SKM-1 (cell line): ENCODE measurements at regions not wholly inside any gene's neighbourhood (a gene's known extent, or its start where the extent isn't known, plus 50 kb on each side); places are given as distances from the start of the nearest gene placed in this dataset.

Source experiments
- DNase-seq: peaks from one replicate; lab custom pipeline; 2025; ENCODE audit not compliant: unreplicated experiment; lab: John Stamatoyannopoulos, UW

DNA sequence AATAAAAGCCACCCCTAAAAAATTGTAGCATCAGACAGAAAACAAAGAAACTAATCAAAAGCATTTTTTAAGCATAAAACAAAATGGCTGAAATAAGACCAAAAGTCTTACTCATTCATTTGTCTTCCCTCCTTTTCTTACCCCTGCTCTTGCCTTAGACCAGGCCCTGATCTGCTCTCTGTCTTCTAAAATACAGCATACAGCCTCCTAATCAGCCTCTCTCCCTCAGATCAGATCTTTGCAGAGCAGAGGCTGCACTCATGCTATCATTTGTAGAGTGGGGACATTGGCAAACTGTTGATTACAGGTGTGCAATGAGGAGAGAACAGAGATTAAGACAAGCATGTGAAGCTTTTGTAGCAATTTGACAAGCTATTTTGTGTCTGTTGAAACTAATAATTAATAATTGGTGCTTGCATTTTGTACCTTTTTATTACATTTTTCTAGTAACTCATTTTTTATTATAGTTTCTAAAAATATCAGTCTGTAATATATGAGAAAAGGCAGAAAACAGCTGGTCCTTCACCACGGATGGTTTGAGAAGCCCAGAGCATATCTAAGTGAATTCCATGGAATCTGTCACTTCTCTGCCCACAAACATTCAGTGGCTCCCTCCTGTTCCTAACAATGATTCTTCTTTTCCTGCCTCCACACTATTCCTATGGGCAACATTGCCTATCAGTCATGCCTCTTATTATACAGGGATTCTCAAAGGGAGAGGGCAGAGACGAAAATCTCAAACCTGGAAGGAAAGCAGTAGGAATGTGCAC, 286.2 kb upstream of the STT3B start:
- no peak for DNase-seq

DNA sequence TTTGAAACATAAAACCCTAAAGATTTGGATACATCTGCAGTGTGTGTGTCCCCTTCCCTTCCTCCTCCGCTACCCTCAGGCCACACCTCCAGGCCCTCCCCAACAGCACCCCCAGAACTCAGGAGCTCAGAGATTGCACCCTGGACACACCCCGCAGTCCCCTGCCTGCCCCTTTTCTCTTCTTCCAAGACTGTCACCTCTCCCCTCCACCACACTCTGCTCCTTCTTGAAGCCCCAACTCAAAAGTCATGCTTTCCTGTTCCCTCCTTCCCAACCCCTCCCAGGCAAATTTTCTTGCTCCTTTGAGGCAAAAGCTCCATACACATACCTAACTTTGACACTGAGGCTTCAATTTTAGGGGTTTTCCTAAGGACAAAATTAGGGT, 285.7 kb upstream of the STT3B start:
- DNase-seq: no peak

DNA sequence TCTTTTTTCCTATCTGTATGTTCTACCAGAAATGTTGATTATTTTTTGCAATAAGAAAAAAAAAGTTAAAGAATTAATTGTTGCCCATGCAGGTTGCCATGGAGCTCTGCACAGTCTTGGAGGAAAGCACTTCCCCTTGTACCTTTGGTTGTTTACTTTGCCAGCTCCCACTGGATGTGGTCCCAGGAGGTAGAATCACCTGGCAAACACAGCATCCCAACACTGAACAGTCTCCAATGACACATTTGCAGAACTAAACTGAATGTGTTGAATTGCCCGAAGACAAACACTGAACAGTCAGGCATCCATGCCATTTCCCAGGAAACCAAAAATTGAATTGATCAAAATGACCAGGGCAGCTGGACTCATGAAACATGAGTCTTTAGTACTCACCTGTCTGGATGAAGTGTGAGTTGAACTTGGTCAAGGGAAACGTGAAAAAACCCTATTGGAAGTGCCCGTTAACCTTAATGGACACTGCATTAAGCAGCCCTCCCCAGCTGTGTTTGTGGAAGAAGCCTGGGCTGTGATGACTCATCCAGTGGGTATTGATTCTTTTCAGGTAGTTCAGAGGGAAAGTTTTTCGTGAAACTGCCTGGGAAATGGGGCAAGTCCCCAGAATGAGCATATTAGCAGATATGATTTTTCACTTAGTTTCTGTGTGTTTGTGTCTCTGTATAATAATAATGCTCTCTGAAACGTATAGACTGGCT, 284.7 kb upstream of the STT3B start:
- no peak for DNase-seq

DNA sequence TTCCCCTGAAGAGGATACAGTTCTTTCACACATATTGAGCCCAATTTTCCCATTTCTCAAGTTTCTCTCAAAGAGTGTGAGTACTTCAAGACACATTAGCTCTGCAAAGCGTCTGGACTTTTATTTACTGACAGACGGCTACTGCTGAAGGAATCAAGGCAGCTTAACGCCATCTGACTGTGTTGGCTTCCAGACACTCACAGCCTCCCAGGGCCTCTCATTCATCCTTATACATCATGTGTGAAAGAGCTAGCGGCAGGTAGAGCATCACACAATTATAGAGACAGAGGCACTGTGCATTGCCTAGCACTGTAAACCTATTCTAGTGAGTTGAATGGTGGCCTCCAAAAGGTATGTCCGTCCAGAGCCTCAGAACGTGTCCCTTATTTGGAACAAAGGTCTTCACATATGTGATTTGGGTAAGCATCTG, 284.1 kb upstream of the STT3B start:
- DNase-seq: no peak

DNA sequence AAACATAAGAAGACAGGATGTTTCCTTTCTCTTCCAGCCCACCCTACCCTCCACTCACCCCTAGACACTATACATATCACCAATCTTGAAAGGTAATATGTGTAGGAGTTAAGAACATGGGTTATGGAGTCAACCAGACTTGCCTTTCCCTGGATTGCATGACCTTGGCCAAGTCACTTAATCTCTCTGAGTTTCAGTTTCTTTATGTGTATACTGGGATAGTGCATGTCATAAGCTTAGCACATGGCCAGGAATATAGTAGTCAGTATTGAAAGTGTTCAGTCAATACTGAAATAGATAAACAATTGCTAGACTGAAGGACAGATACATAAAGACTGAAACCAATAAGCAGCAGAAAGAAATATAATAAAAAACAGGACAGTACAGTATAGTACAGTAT, 283.2 kb upstream of the STT3B start:
- no peak for DNase-seq

DNA sequence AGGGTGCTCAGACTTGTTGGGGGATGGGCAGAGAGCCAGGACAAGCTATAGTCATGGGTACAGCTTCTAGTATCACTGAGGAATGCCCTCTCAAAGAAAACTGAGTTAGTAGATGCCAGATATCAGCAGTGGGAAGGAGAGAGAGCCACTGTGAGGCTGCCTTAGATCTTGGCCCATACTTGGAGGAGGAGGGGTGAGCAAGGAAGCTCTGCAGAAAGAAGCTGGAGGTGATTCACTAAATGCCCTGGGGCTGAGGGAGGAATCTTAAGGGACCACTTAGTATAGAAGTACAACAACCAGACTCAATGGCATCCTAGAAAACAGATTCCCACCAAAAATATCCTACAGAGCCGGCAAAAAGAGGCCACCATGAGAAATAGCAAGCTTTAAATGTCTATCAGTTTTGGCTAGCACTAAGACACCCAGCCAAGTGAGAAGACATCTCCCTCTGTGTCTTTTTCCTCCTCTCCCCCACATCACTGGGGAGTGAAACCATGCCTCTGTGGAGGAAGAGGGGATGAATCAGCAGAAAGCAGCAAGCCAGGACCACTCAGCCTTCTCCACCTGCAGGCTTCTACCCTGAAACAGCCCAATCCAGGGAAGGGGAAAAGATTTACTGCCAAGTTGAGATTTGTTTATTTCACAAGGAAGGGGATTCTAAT, 282.5 kb upstream of the STT3B start:
- DNase-seq: no peak

DNA sequence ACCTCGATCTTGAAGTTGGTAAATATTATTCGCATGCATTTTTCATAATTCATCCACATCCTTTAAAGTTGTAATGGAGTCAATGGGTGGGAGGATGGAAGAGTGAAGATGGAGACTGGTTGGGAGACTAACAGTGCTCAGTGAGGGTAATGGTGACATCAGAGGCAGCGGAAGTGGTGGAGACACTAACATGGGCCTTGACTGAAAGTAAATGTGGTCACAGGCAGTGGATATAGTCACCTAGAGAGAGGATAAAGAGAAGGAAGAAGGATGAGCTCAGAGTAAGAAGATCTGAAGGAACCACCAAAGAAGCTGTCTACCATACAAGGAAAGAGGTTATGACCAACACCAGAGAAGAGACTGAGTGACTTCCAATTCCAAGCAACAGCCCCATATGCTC, 281.6 kb upstream of the STT3B start:
- DNase-seq: no peak

DNA sequence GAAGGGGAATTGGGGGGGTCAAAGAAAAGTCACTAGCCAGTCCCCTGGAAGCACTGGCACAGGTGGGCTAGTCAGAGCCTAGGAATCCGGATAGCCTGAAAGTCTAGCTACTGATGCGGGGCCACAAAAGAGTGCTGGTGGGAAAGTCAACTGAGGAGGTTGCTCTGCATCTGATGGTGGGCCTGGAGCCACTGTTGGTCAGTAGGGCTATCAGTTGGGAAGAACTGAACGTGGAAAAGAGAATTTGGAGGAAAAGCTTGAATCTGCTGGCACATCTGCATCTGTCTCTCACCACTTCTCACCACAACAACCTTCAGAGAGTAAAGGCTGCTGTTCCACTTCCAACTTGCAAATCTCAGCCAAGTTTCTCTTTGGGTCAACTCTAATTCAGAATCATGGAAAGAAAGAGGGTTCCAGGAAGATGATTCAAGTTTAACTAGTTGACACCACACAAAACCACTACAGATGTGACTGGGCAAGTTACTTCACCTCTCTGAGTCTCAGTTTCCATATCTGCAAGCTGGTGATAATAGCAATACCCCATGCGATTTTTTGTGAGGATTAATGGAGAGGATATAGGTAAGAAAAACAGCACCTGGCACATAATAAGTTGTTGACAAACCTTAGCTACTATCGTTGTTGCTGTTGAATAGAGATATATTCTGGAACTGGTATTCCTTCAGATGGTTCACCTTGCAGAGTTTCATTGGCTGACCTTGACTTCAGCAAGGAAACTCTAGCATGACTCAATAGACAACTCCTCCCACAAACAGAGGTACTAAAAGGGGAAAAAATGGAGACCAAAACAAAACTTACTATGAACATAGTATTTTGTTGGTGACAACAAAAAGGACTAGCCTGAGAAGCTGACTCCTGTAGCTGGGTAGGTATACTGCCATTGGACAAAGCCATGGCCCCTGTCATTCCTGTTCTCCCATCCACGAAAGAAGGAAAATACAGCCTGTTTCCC, 280.2 kb upstream of the STT3B start:
- no peak for DNase-seq

DNA sequence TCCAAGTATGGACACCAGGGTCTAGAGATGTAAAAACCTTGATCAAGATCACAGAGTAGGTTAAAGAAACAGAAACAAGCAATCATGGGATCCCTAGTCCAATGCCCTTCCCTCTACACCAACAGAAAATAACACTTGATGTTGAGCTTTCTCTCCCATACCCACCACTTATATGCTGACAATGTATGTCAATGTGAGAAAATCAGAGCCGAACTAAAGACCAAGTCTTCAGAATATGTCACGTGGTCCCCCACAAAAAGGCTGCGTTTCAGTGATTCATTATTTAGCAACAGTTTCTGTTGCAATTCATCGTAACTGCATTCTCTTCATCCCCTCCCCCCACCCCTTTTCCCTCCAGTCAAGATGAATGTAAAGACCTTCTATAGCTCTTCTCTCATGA, 278.9 kb upstream of the STT3B start:
- DNase-seq: no peak

DNA sequence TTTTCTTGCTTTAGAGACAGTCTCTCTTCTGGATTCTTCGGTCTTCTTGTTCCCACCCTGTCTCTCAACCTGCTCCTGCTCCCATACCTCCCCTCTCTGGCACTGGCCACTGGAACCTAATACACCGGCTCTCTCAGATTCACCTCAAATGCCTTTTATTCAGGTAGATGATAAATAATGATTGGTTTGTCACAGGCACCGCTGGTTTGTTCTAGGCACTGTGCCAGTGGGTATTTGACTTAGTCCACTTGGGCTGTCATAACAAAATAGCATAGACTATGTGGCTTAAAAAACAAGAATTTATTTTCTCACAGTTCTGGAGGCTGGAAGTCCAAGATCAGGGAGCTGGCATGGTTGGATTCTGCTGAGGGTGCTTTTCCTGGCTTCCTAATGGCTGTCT, 278.2 kb upstream of the STT3B start:
- no peak for DNase-seq

DNA sequence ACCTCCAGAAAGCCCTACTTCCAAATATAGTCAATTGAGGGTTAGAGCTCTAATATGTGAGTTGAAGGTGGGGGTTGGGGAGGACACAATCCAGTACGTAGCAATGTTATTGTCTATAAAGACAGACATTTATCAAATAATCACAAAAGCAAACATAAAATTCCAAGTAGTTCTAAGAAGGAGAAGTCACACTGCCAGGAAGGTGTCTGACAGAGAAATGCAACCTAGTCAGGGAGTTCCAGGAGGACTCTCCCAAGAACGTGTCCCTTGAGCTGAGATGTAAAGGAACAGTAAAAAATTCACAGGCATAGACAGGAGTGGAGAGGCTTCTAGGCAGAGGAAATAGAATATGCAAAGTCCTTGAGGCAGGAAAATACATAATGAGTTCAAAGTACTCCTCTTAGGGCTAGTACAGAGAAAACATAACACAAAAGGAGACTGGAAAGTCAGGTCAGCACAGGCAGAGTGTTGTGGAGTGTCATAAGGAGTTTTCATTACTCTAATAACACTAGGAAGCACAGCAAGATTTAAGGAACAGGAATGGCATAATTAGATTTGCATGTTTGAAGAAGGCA, 277.6 kb upstream of the STT3B start:
- no peak for DNase-seq

DNA sequence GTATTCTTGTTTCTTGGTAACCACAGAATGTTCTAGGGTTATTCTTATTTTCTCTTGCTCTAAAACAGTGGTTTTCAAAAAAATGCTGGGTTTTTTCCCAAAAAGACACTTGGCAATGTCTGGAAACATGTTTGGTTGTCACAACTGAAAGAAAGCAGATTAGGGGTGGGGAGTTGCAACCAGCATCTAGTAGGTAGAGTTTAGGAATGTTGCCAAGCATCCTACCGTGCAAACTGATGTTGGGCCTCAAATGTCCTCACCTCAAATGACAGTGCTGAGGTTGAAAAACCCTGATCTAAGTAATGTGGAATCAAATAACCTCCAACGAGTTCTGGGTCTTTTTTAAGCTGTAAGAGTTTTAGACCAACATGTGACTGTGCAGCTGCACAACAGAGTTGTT, 270.5 kb upstream of the STT3B start:
- no peak for DNase-seq

DNA sequence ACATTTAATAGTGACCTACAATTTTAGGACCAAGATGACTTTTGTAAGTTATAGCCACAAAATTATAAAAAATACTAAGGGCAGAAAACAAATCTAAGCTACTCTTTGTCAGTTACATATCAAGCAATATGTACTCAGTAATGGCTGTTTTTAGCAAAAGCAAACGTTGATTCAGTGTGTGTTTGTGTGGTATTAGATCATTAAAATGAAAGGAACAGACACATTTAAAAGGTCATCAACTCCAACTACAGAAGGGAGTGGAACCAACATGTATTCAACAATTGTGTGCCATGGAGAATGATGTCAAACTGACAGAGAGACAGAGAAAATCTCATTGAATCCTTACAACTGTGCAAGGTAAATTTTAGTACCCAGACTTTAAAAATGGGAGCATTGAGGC, 268.8 kb upstream of the STT3B start:
- DNase-seq: no peak

DNA sequence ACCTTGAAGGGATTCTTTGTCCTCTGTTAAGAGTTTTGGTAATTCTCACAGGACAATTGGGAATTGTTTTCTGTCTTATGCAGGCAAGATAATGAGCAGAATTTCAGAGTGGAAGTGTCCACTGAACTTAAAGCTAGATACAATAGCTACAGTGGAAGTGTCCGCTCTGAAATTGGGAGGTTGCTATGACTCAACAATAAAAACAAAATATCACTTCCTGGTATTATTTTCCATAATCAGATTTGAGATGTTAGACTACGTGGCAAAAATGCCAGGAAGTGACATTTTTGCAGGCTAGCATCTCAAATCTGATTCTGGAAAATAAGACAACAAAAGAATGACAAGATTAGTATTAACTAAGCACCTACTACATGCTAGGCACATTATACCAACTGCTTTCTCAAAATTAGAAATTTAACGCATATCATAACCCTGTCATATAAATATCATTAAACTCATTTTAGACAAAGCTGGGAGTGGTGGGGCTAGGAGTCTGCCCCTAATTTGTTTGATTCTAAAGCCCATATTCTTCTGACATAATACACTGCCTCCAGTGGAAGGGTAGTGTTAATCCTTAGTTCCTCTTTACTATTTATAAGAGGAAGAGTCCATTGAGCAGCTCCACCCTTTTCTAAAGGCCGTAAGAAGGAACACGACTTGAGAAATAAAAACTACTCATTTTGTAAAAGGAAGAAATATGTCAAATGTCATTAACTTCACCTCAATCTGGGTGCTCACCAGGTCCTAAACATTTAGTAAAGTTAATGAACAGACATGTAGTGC, 266.9 kb upstream of the STT3B start:
- DNase-seq: peak; percentile 80

DNA sequence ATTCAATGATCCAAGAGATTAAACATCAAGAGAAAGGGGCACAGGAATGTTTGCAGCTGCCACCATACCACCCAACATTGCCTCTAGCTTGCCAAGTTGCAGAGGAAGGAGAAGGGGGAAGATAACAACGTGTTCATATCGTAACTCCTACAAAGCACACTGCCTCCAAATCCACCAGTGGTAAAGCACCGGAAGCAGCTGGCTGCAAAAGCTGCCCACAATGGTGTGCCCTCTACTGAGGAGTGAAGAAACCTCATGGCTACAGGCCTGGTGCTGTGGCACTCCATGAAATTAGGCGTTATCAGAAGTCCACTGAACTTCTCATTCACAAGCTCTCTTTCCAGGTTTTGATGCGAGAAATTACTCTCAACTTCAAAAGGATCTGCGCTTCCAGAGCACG, 263.9 kb upstream of the STT3B start:
- no peak for DNase-seq

DNA sequence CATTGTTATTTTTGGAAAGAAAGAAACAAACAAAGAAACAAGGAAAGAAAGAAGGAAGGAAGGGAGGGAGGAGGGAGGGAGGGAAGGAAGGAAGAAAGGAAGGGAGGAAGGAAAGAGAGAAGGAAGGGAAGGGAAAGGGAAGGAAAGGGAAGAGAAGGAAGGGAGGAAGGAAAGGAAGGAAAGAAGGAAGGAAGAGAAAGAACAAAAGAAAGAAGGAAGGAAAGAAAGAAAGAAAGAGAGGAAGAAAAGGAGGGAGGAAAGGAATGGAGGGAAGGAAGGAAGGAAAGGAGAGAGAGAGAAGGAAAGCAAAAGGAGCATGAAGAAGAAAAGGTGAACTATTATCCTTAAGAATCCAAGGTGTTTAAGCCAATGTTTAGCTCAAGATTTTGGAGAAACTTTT, 262.7 kb upstream of the STT3B start:
- DNase-seq: no peak

DNA sequence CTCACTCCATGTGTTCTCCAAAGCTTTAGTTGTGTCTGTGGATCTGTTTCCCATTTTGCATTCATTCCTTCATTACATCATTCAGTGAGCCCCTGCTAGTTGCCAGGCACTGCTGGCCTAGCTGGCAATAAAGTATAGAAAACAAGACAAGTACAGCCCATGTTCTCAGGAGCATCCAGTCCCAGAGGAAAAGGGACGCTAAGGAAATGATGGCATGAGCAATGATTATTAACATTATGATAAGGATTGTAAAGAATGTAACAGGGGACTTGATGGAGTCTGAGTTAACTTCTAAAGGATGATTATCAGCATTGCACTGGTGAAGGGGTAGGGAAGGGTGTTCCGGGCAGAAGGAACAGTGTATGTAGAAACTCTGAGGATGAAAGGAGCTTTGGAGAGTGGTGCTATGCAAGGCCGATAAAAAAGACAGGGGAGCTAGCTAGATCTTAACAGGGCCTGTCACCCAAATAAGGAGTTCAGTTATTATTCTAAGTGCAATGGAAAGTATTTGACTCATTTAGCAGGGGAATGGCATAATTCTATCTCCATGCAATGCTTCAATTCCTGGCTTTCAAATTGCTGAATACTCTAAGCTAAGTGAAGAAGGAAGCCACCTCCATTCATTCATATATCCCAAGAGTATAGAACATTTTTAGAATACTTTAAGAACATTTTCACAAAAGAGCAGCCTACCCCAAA, 258.2 kb upstream of the STT3B start:
- no peak for DNase-seq

DNA sequence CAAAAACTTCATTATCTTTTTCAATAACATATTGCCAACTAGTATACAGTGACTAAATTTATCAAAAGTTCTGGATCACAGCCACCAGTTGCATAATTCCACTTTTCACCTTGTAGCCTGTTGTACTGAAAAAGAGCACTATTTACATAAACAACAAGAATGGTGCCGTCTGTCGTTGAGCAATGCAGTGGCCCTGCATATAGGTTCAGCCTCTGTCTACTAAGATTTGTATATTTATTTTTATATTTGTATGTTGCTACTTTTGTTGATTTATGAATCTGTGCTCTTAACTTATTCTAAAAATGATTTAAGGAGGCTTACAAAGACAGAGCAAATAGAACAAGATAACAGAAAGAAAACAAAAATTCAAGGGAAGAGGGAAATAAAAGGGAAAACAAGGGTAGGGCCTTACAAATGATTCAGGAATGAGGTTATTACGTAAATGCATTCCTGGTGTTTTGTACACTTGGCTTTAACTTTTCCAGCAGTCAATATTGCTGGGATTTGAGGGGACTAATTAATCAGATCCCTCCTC, 257.6 kb upstream of the STT3B start:
- no peak for DNase-seq

DNA sequence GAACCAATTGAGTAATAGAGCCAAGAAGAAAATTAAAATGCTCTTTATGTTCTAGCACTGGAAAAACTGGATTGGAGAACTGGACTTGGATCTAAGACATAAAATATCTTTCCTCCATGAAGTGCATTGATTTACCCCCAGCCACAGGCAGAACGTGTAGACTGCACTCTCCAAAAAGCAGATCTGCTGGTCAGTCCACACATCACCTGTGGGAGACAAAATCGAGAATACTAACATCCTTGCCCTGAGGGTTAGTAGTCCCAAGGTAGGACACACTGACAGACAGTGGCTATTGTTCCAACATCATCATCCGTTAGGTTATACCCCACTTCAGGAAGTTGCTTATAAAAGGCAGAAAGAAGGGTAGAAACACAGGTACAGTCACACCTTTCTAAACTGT, 257.1 kb upstream of the STT3B start:
- no peak for DNase-seq
